ENCODE measurements at regions not wholly inside any gene's neighbourhood (a gene's known extent, or its start where the extent isn't known, plus 50 kb on each side); places are given as distances from the start of the nearest gene placed in this dataset.

DNA sequence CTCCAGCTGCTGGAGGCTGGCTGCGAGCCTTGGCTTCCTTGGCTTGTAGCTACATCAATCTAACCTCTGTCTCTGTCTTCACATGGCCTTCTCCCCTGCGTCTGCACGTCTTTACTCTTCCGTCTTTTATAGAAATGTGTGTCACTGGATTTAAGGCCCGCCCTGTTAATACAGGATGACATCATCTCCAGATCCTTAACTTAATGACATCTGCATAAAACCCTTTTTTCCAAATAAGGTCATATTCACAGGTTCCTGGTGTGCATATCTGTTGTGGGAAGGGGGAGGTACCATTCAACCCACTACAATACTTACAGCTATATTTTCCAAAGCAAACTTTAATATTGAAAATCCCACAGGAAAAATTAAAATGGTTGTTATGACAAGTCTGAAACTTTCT is 165.3 kb upstream of the FOXD3 start:
- Histone ChIP-seq H3K4me1 (ENCODE audit: low read length) (peaks cover 6% of the 10 kb centered on the region; the same call in 1 of the 2 replicates), H3K36me3 (replicated peaks; ENCODE audit: low read depth, low read length) (no peaks in the 10 kb centered on the region), H3K27me3 (ENCODE audit: low read depth, low read length) (peaks cover 18% of the 10 kb centered on the region; the same call in 1 of the 2 replicates), H4K20me1 (ENCODE audit: insufficient read depth, low read length) (no peaks in the 10 kb centered on the region), H3K9ac (ENCODE audit: low read length) (no peak overlapping the region), H3K4me2 (ENCODE audit: low read length) (no peak overlapping the region), H3K4me3 (ENCODE audit: low read length) (no peak overlapping the region), H3K27ac (ENCODE audit: low read length) (no peak overlapping the region), H2AFZ (ENCODE audit: low read depth, low read length) (no peak overlapping the region), H3K9me3 (ENCODE audit: insufficient read depth, low read length) (no peaks in the 10 kb centered on the region), H3K79me2 (ENCODE audit: low read length) (no peaks in the 10 kb centered on the region)
- no peak for TF ChIP-seq EZH2phosphoT487 (IDR thresholded peaks at IDR 0.05; ENCODE audit: low read depth)
- TF ChIP-seq, protein P1, sequence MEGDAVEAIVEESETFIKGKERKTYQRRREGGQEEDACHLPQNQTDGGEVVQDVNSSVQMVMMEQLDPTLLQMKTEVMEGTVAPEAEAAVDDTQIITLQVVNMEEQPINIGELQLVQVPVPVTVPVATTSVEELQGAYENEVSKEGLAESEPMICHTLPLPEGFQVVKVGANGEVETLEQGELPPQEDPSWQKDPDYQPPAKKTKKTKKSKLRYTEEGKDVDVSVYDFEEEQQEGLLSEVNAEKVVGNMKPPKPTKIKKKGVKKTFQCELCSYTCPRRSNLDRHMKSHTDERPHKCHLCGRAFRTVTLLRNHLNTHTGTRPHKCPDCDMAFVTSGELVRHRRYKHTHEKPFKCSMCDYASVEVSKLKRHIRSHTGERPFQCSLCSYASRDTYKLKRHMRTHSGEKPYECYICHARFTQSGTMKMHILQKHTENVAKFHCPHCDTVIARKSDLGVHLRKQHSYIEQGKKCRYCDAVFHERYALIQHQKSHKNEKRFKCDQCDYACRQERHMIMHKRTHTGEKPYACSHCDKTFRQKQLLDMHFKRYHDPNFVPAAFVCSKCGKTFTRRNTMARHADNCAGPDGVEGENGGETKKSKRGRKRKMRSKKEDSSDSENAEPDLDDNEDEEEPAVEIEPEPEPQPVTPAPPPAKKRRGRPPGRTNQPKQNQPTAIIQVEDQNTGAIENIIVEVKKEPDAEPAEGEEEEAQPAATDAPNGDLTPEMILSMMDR (IDR thresholded peaks at IDR 0.05; ENCODE audit: low read depth, low read length): no peak

DNA sequence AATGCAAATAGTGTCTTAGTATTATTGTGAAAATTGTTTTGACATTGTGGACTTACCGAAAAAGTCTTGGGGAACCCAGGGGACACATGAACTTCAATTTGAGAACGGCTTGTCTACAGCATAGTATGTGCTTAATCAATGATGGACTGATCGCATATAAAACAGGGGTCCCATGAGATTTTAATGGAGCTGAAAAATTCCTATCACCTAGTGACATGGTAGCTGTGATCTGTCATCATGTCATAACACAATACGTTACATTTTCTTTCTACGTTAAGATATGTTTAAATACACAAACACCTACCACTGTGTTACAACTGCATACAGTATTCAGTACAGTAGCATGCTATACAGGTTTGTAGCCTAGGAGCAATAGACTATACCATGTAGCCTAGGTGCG is 153.3 kb upstream of the FOXD3 start:
- Histone ChIP-seq H3K4me2 (ENCODE audit: low read length) (no peak overlapping the region), H3K27me3 (ENCODE audit: low read depth, low read length) (no peaks in the 10 kb centered on the region; the same call in 1 of the 2 replicates), H3K79me2 (ENCODE audit: low read length) (no peaks in the 10 kb centered on the region), H2AFZ (ENCODE audit: low read depth, low read length) (no peak overlapping the region), H4K20me1 (ENCODE audit: insufficient read depth, low read length) (no peaks in the 10 kb centered on the region), H3K9me3 (ENCODE audit: insufficient read depth, low read length) (no peaks in the 10 kb centered on the region), H3K4me3 (ENCODE audit: low read length) (no peak overlapping the region), H3K9ac (ENCODE audit: low read length) (no peak overlapping the region), H3K27ac (ENCODE audit: low read length) (no peak overlapping the region), H3K4me1 (ENCODE audit: low read length) (no peaks in the 10 kb centered on the region), H3K36me3 (replicated peaks; ENCODE audit: low read depth, low read length) (no peaks in the 10 kb centered on the region)
- TF ChIP-seq, protein P1 (IDR thresholded peaks at IDR 0.05; ENCODE audit: low read depth, low read length): no peak
- TF ChIP-seq EZH2phosphoT487 (IDR thresholded peaks at IDR 0.05; ENCODE audit: low read depth): no peak

DNA sequence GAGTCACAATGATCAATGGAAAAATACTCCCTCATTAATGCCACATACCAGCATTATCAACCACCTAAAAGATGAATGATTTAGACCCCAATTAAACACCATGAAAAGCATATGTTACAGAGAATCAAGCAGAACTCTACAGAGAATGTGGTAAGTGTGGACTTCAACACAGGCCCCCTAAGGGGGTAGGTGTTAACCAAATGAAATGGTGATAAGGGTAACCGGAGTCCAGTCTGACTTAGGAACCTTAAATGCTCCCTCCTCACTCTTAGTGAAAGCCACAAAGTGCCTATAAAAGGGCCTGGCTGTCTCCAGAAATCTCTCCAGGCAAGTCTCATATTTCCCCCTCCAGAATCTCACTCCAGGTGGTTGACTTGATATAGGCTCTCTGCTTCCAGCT is 149.2 kb upstream of the FOXD3 start:
- Histone ChIP-seq H3K4me1 (ENCODE audit: low read length) (no peaks in the 10 kb centered on the region), H3K27me3 (ENCODE audit: low read depth, low read length) (no peaks in the 10 kb centered on the region; the same call in 1 of the 2 replicates), H3K9me3 (ENCODE audit: insufficient read depth, low read length) (no peaks in the 10 kb centered on the region), H4K20me1 (ENCODE audit: insufficient read depth, low read length) (no peaks in the 10 kb centered on the region), H3K79me2 (ENCODE audit: low read length) (no peaks in the 10 kb centered on the region), H3K4me2 (ENCODE audit: low read length) (no peak overlapping the region), H3K36me3 (replicated peaks; ENCODE audit: low read depth, low read length) (no peaks in the 10 kb centered on the region), H3K4me3 (ENCODE audit: low read length) (no peak overlapping the region), H3K27ac (ENCODE audit: low read length) (no peak overlapping the region), H3K9ac (ENCODE audit: low read length) (no peak overlapping the region), H2AFZ (ENCODE audit: low read depth, low read length) (no peak overlapping the region)
- TF ChIP-seq, protein P1 (IDR thresholded peaks at IDR 0.05; ENCODE audit: low read depth, low read length): no peak
- TF ChIP-seq EZH2phosphoT487 (IDR thresholded peaks at IDR 0.05; ENCODE audit: low read depth): no peak

DNA sequence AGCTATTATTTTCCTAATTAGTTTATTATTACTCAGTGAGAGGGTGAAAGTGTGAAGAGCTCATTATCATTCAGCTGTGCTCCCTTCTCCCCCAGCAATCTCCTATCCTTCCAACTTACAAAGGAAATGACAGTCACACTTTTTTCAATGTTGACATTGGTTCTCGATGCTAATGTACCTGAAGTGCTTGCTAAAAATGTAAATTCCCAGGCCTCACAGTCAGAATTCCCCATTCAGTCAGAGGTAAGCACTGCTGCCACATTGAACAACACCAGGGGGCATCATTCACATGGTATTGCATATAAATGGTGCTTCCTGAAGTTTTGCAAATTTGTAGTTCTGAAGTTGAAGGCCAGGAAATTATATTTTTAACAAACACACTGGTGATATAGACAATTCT is 132.7 kb upstream of the FOXD3 start:
- Histone ChIP-seq H3K4me3 (ENCODE audit: low read length) (no peak overlapping the region), H3K9me3 (ENCODE audit: insufficient read depth, low read length) (no peaks in the 10 kb centered on the region), H3K4me1 (ENCODE audit: low read length) (no peaks in the 10 kb centered on the region), H3K36me3 (replicated peaks; ENCODE audit: low read depth, low read length) (no peaks in the 10 kb centered on the region), H2AFZ (ENCODE audit: low read depth, low read length) (no peak overlapping the region), H3K27me3 (ENCODE audit: low read depth, low read length) (no peaks in the 10 kb centered on the region), H3K27ac (ENCODE audit: low read length) (no peak overlapping the region), H4K20me1 (ENCODE audit: insufficient read depth, low read length) (no peaks in the 10 kb centered on the region), H3K4me2 (ENCODE audit: low read length) (no peak overlapping the region), H3K79me2 (ENCODE audit: low read length) (no peaks in the 10 kb centered on the region), H3K9ac (ENCODE audit: low read length) (no peak overlapping the region)
- TF ChIP-seq EZH2phosphoT487 (IDR thresholded peaks at IDR 0.05; ENCODE audit: low read depth): no peak
- TF ChIP-seq, protein P1 (IDR thresholded peaks at IDR 0.05; ENCODE audit: low read depth, low read length): peak; percentile 39
